GM21576 (cell line): ENCODE measurements at regions not wholly inside any gene's neighbourhood (a gene's known extent, or its start where the extent isn't known, plus 50 kb on each side); places are given as distances from the start of the nearest gene placed in this dataset.

Experiments
- ATAC-seq: cut with Tn5 transposase; IDR thresholded peaks from one replicate; pipeline ENCODE4 v1.9.1; 2021; ENCODE audit warnings: mild to moderate bottlenecking, moderate library complexity; ENCODE audit not compliant: unreplicated experiment

- no peak for ATAC-seq
These were observed 91.4 kb upstream of the FLRT2 start for GRCh38 chr14:85438481-85438942.

- ATAC-seq: no peak
These were observed 90.1 kb upstream of the FLRT2 start for GRCh38 chr14:85439696-85440328.

- no peak for ATAC-seq
These were observed 87.9 kb upstream of the FLRT2 start for GRCh38 chr14:85441909-85442643.

GRCh38 chr14:85442996-85443395 is 86.9 kb upstream of the FLRT2 start:
- no peak for ATAC-seq

- ATAC-seq: no peak
These were observed 85.3 kb upstream of the FLRT2 start for GRCh38 chr14:85444635-85445034.

- ATAC-seq: no peak
These were observed 84.7 kb upstream of the FLRT2 start for GRCh38 chr14:85445151-85445795.

- ATAC-seq: no peak
These were observed 82.1 kb upstream of the FLRT2 start for GRCh38 chr14:85447883-85448282.

- ATAC-seq: no peak
These were observed 78.5 kb upstream of the FLRT2 start for GRCh38 chr14:85451421-85451820.

GRCh38 chr14:85453401-85454225 is 76.3 kb upstream of the FLRT2 start:
- no peak for ATAC-seq

GRCh38 chr14:85454226-85454813 is 75.6 kb upstream of the FLRT2 start:
- ATAC-seq: no peak

GRCh38 chr14:85459361-85460000 is 70.5 kb upstream of the FLRT2 start:
- ATAC-seq: no peak

GRCh38 chr14:85461432-85462133 is 68.4 kb upstream of the FLRT2 start:
- ATAC-seq: no peak

- no peak for ATAC-seq
These were observed 66.4 kb upstream of the FLRT2 start for GRCh38 chr14:85463512-85463911.

GRCh38 chr14:85464135-85464895 is 65.6 kb upstream of the FLRT2 start:
- no peak for ATAC-seq

GRCh38 chr14:85466678-85467077 is 63.3 kb upstream of the FLRT2 start:
- no peak for ATAC-seq

- no peak for ATAC-seq
These were observed 61.1 kb upstream of the FLRT2 start for GRCh38 chr14:85468816-85469215.

- no peak for ATAC-seq
These were observed 58.8 kb upstream of the FLRT2 start for GRCh38 chr14:85471156-85471555.

- ATAC-seq: no peak
These were observed 58.2 kb upstream of the FLRT2 start for GRCh38 chr14:85471744-85472143.

- no peak for ATAC-seq
These were observed 55.5 kb upstream of the FLRT2 start for GRCh38 chr14:85474431-85474830.
